HG02623 (cell line): ENCODE measurements at regions not wholly inside any gene's neighbourhood (a gene's known extent, or its start where the extent isn't known, plus 50 kb on each side); places are given as distances from the start of the nearest gene placed in this dataset.
"Not testable (repeated sequence)": the region's sequence is repeated elsewhere in the genome, so short reads cannot be mapped to it uniquely, and the experiment has no call there.

ENCODE experiments used
- ATAC-seq: cut with Tn5 transposase; IDR thresholded peaks from one replicate; pipeline ENCODE4 v1.9.1; 2021; ENCODE audit warnings: moderate library complexity; ENCODE audit not compliant: unreplicated experiment

DNA sequence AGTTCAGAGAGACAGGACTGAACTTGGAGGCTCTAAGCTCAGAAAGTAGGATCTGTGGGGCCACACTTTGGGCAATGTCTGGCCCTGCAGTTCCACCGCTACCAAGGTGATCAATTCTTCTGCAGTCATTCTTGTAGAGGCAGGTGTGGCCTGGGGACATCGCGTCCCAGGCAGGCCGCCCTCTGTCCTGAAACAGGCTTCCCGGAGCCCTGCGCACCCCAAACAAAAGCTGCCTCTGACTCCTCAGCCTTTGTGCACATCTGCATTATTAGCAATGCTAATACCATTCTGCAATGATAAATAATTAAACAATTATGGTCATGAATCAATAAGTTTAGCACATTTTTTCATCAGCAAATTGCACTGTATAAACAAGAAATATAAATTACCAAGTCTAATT, 160.2 kb downstream of the URI1 start:
- no peak for ATAC-seq

DNA sequence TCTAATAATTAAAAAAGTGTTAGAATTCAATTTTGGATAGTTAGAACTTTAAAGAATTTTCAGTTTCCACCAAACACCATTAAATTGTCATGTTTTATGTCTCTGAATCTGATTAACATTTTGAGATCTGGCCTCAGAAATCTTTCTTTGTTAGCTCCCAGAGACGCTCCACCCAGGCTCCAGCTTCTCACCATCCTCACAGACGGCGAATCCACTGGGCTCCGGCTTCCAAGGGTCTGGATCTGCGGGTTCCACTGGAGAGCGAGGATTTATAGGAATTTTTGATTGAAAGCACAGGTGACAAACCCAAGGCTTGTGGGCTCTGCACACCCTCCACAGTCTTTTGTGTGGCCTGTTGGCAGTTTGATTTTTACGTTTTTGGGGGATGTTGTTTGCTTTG, 160.6 kb downstream of the URI1 start:
- no peak for ATAC-seq

DNA sequence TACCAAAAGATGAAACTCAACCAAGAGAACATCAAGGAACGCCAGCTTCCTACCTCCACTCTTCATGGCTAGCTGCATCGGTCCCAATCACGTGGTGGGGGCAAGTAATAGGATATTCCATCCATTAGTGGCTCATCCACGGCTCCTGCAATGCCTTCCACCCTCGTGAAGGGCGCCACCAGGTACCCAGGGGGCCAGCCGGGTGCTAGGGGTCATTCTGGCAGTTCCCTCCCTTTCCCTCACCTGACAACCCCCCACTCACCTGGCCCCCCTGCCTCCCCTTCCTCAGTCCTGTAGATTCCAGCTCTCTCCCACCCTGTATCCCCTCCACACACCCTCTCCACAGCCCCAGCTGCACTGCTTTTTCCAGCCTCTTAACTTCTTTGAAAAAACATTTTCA, 161.9 kb downstream of the URI1 start:
- ATAC-seq, result no peak

DNA sequence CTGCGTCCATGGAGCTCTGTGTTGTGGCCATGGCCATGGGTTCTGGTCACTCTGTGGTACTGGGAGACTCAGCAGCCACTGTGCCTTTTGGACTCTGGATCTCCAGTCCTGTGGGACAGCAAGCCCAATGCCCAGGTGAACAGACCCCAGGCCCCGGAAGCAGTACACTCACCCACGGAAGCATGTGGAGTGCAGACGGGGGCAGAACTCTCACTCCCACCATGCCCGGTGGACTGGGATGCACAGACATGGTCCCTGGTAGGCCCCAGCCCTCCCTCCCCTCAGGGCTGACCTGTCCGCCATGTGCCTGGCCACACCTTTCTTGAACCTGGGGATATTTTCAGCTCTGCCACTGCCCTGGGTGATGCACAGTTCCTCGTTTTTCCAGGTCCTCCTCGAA, 163.3 kb downstream of the URI1 start:
- no peak for ATAC-seq

DNA sequence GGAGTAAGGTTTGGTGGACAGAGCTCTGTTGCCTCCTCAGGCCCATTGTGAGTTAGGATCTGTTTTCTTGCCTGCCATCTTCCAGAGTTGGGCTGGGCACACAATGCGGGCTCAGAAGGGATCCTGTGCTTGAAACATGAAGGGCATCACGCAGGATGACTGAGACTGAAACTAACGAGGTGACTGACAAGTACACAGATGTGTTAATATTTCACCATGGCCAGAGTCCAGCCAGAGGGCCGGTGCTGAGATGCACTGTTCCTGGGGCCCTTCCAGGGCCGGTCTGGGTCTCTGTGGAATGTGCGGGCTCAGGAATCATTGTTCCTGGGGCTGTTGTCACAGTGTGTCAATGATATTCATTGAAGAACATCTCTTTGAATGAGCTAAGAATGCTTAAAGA, 163.7 kb downstream of the URI1 start:
- ATAC-seq, result no peak

DNA sequence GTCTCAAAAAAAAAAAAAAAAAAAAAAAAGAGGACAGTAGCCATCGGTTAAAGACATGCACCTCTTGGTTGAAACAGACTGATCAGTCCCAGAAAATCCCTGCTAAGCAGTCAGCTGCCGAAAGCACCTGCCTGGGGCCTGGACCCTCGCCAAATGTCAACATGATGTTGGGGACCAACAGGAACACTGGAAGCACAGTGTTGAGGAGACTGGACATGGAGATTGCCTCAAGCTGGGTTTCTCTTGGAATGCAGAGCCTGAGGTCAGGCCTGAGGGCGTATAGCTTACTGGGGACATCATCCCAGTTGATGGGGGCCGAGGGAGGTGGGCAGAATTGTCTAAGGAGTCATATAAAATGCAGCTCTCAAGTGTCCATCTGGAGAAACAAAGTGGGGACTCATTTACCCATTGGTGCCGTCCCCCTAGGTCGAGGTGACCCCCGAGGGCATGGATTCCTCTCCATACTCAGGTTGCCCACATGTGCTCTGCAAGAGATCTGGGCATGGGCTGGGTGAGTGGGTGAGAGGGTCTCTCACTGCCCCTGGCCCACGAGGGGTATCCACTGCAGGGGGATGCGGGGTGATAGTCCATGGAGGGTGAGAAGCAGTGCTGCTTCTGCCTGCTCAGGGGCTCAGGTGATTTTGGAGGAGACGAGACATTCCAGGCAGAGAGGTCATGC, 164.5 kb downstream of the URI1 start:
- ATAC-seq, result no peak

DNA sequence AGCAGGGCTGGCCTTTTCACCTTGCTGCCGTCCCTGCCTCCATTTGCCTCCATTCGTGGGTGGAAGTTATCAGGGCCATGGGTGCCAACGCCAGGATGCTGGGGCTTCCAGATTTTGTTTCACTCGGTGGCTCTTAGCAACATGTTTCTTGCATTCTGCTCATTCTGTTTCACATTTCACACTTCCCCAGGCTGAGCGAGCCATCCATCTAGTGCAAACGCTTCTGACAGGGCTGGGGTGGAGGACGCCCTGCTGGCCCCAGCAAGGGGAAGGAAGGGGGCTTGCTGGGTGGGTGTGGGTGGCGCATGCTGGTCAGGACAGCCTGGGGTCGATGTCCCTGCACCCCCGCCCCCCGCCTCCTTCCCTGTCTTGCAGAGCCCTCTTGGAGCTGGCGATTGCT, 165.2 kb downstream of the URI1 start:
- ATAC-seq, result no peak

DNA sequence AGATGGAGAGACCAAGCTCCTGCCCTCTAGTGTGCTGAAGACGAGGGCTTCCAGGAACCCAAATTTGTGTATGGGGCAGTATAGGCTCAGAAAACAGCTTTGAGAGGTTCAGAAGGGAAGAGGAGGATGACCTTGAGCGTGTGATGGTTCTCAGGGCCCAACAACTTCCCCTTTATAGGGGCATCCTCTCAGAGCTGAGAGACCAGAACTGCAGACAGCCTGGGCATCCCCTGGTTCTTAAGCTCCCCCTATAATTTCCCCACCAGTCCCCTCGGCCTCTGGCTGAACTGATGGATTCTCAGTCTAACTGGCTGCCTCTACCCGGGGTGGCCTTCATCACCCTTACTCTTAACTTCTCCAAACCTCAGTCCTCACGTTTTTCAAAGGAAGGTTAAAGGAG, 167.5 kb downstream of the URI1 start:
- no peak for ATAC-seq

DNA sequence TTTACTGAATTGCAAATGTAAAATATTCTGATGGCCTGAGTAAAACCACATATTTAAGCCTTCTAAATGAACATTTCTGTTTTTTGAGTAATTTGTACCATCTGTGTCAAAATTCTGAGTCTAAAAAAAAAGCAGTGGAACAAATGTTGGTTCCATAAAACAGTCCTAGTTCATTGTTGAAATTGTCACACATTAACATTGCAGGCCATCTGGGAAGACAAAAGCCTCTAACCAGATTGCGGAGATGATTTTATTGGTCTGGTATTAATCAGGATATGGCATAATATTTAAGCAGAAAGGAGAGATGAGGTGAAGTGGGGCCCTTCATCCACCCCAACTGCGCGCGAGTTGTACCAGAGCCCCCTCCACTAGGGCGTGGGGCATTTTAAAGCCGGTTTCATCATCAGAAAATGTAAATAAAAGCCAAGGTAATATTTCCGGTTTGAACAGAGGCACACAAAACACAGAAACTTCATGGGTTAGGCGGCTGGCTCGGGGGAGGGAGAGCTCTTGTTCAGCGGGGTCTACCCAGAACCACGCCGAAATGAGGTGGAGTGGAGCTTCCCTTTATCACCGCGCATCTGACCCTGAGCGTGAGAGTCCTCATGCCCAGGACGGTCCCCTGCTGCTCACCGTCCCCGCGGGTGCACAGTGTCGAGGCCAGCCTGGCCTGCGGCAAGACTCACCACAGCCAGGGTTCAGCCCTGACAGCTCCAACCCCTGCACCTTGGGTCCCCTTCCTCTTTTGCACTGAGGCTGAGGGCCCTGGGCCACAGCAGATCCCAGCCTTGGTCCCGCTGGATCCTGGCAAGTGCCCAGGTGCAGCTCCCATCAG, 169.2 kb downstream of the URI1 start:
- no peak for ATAC-seq

DNA sequence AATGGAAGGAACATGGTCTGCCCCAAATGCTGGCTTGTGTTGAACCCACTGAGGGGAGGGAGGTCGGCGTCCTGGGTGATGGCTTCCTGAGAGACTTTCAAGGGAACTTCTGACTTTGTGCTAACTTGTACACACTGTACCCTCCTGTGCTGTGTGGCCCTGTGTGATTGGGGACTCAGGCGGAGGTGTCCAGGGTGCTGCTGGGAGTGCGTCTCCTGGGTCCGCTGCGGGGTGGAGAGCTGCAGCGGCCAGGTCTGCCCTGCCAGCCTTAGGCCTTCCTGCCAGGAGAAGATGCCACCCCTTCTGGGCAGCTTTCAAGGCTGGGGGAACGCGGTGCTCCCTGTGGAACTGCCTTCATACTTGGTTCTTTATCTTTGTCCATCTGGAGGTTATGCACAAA, 170.1 kb downstream of the URI1 start:
- no peak for ATAC-seq

DNA sequence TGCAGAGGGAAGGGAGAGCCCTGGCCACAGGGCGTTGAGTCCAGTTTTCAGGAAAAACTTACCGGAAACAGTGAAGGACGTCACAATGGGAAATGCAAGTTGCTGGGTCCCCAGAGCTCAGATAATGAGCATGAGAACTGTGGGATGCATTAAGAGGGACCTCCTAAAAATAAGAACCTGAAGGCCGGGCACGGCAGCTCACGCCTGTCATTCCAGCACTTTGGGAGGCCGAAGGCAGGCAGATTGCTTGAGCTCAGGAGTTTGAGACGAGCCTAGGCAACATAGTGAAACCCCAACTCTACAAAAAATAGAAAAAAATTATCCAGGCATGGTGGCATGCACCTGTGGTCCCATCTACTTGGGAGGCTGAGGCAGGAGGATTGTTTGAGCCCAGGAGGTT, 170.6 kb downstream of the URI1 start:
- ATAC-seq, result no peak

DNA sequence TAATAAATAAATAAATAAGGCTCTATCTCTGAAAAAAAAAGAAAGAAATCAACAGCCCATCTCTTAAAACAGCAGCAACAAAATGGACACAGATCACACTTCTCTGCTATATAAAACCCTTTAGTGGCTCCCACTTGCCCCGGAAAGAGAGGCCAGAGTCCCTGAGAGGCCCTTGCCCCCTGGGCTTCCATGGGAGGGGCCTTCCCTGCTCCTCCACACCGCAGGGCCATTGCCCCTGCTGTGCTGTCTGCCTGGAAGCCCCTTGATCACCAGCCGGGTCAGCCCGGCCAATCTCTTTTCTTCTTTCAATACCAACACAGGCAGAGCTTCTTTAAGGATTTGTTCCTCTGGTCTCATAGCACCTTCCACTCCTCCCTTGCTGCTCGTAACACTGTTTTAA, 171.1 kb downstream of the URI1 start:
- ATAC-seq, result no peak

DNA sequence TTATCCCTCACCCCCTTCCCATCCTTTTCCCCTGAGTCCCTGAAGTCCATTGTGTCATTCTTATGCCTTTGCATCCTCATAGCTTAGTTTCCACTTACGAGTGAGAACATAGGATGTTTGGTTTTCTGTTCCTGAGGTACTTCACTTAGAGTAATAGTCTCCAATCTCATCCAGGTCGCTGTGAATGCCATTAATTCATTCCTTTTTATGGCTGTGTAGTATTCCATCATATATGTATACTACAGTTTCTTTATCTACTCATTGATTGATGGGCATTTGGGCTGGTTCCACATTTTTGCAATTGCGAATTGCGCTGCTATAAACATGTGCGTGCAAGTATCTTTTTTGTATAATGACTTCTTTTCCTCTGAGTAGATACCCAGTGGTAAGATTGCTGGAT, 172.1 kb downstream of the URI1 start:
- ATAC-seq, result not testable (repeated sequence)

DNA sequence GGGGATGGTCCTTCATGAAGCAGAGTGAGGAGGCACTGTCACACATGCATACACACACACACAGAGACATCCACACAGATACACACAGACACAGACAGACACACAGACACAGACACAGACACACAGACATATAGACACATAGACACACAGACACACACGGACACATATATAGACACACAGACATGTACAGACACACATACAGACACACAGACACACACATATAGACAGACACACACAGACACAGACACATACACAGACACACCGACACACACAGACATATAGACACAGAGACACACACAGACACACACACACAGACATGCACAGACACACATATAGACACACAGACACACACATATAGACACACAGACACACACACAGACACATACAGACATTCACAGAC, 173.9 kb downstream of the URI1 start:
- no peak for ATAC-seq

DNA sequence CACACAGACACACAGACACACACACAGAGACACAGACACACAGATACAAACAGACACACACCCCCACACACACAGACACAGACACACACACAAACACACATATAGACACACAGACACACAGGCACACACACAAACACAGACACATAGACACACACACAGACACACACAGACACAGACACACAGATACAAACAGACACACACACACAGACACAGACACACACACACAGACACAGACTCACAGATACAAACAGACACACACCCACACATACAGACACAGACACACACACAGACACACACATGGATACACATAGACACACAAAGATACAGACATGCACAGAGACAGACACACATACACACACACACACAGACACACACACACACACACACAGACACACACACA, 174.5 kb downstream of the URI1 start:
- ATAC-seq, result no peak

DNA sequence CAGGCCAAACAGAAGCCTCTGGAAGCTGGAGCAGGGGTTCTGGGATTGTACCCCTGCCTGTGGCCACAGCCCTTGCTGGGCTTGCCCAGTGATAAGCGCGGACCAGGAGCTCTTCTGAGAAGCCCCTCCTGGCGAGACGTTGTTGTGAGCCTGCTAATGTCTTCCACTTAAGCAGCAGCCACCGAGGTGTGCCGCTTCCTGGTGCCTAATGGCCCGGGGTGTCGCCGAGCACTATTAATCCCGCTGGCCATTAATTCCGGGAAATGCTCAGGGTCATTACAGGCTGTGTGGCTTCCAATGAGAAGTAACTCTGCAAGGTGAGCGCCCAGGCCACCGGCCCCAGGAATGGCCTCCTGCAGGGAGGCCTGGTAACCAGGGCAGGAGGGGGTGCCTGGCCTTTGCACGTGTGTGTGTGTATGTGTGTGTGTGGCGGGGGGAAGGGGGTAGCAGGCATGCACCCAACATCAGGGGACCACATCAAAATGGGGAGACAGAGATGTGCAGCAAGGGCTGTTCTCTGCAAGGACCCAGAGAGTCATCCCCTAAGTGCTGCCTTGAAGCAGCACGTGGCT, 175.0 kb downstream of the URI1 start:
- no peak for ATAC-seq

DNA sequence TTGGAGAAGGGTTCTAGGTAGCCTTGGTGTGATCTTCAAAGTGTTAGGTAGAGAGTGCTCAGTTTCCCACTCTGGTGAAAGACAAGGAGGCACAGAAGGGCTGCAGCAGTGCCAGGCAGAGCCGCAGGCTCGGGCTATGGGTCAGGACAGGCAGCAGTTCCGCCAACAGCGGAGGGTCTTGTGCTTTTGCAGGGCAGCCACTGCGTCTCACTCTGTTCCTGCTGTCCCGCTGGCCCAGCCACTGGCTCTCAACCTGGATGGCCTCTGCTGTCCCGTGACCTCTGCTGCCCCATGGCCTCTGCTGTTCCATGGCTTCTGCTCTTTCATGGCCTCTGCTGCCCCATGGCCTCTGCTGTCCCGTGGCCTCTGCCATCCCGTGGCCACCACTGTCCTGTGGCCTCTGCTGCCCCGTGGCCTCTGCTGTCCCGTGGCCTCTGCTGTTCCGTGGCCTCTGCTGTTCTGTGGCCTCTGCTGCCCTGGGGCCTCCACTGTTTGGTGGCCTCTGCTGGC, 175.7 kb downstream of the URI1 start:
- no peak for ATAC-seq

DNA sequence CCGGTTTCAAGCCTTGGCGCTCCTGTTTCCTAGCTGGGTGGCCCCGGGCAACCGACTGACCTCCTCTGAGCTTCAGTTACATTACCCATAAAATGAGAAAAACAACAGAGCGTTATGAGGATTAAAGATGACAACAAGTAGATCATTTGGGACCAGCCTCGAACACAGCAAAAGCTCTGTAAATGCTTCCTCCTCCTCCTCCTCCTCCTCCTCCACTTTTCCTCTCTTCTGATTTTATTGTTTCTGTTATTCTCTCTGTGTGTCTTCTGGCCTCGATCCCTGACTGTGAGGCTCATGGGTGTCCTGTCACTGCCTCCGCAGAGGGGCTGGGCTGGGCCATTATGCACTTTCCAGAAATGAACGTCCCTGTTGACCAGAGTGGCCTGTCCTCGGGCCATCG, 176.2 kb downstream of the URI1 start:
- no peak for ATAC-seq

DNA sequence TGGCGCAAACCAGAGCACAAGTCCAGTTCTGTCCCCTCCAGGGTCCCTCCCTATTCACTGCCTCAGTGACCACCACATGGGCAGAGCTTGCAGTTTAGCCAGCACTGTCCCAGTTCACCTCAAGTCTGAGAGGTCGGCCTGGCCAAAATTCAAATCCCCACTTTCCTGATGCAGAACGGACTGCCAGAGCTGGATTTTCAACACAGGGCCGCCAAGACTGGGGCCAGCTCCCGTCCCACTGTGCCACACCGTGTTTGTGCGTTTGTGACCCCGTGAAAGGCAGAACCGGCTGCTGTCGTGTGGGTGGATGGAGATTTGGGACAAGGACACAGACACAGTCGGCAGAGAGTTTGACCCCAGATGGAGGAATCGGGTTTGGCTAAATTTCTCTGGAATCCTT, 176.7 kb downstream of the URI1 start:
- ATAC-seq, result no peak

DNA sequence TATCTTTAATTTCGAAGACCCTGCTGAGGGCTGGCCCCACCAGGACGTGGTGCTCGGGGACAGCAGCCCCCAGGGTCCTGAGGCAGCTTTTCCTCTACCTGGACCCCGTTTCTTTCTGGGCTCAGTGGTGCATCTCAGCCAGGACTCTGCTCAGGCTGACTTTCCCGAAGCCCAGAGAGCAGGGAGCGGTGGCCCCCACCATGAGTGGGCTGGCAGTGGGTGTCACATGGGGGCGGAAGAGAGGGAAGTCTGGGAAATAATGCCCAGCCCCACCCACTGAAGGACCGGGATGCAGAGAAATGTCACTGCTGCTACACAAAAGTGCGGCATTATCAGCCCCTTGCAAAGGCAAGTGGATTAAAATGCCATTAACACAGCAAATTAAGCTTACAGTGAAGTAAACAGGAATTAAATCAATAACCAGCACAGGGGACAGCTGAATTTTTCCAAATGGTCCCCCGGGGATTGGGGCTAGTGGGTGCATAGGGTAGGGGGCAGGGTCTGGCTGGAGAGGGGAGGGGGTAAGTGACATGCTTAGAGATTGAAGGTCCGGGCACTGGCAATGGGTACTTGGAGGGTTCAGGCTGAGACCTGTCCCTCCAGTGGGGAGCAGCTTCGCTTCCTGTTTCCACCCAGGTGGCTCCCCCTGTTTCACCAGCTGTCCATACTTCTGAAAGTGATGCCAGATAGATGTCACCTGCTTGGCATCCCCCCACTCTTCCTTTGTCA, 177.3 kb downstream of the URI1 start:
- no peak for ATAC-seq

DNA sequence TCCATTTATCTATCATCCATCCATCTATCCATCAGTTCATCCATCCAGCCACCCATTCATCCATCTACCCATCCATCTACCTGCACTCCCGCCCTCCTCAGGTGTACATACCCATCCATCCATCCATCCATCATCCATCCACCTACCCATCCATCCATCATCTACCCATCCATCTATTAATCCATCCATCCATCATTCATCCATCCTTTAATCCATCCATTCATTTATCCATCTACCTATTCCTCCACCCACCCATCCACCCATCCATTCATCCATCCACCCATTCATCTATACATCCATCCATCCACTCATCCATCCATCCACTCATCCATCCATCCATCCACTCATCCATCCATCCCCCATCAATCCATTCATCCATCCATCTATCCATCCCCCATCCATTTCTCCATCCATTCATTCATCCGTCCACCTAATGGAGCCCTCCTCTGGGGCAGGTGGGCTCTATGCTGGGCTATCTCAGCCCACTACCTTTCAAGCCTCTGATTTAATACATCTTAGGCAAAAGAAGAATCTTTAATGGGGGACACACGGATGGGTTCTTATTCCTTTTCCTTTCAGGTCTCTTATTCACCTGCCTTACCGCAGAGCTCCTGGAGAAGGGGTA, 178.9 kb downstream of the URI1 start:
- ATAC-seq, result no peak
